ENCODE measurements at regions not wholly inside any gene's neighbourhood (a gene's known extent, or its start where the extent isn't known, plus 50 kb on each side); places are given as distances from the start of the nearest gene placed in this dataset.
"Not testable (repeated sequence)": the region's sequence is repeated elsewhere in the genome, so short reads cannot be mapped to it uniquely, and the experiment has no call there.

DNA sequence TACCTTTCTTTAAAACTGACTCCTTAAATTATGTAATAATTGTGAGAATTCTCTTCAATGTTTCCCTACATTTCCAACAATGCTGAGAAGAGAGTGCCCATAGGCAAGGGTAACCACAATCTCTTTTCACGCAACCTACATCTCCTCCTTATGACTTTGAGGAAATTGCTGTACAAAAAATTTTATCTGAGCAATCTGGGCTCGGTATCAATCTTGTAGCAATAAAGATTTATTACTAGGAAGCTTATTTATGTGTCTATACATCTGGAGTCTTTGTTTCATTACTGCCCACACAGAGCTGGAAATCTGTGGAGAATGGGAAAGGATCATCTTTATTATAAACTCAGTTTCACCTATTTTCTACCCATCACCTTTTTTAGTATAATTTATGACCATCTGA lies 913.8 kb upstream of the SORCS1 start:
- in situ Hi-C loops (cut with MboI; ENCODE audit: low sequenced_read_pairs): no loop called here

- in situ Hi-C loops (cut with MboI; ENCODE audit: low sequenced_read_pairs): no loop called here
Observed at GRCh38 chr10:108072466-108072865, 908.0 kb upstream of the SORCS1 start.

- in situ Hi-C loops (cut with MboI; ENCODE audit: low sequenced_read_pairs): no loop called here
Observed at GRCh38 chr10:108070789-108071188, 906.3 kb upstream of the SORCS1 start.

- in situ Hi-C loops (cut with MboI; ENCODE audit: low sequenced_read_pairs): no loop called here
Observed at GRCh38 chr10:108069096-108069495, 904.6 kb upstream of the SORCS1 start.

DNA sequence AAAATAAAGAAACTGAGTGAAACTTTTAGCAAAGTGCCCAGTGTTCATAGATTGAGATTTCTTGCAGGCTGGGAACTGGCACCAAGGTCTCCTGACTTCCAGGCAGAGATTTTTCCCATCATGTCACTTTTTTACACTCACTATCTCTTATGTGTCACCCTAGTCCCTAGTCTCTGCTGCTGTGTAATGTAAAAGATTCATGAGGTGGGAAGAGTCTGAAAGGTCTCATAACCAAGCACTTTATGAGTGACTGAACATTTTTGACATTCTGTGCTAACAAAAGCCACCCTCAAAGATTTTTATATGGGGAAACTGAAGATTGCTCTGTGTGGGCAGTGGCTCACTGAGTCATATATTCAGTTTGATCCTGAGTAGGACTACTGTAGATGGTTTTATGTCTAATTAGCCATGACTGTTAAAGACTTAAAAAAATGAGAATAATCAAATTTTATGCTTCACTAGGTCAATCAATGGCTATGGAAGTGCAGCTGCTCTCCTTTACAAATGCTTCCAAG lies 900.3 kb upstream of the SORCS1 start:
- in situ Hi-C loops (cut with MboI; ENCODE audit: low sequenced_read_pairs): no loop called here

DNA sequence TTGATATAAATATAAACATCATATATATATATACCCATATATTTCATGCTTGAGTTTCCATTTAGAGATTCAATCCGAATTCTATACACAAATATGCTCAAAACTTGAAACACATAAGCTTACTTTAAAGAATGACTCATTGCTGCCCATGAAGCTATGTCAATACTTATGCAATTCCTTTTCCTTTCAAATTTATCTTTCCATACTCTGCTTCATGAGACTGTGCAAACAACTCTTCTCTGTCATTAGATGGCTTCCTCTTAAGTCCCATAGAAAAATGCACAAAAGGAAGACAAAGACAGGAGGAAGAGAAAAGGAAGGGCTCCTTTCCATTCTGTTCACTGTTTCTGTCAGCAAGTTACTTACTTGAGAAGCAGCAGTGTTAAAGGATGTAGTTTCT lies 895.7 kb upstream of the SORCS1 start:
- in situ Hi-C loops (cut with MboI; ENCODE audit: low sequenced_read_pairs): no loop called here

GRCh38 chr10:108055506-108055905 lies 891.0 kb upstream of the SORCS1 start:
- in situ Hi-C loops (cut with MboI; ENCODE audit: low sequenced_read_pairs): no loop called here

GRCh38 chr10:108052981-108053380 lies 888.5 kb upstream of the SORCS1 start:
- in situ Hi-C loops (cut with MboI; ENCODE audit: low sequenced_read_pairs): no loop called here

GRCh38 chr10:108051218-108051617 lies 886.7 kb upstream of the SORCS1 start:
- in situ Hi-C loops (cut with MboI; ENCODE audit: low sequenced_read_pairs): no loop called here

GRCh38 chr10:108050626-108051025 lies 886.1 kb upstream of the SORCS1 start:
- in situ Hi-C loops (cut with MboI; ENCODE audit: low sequenced_read_pairs): no loop called here

DNA sequence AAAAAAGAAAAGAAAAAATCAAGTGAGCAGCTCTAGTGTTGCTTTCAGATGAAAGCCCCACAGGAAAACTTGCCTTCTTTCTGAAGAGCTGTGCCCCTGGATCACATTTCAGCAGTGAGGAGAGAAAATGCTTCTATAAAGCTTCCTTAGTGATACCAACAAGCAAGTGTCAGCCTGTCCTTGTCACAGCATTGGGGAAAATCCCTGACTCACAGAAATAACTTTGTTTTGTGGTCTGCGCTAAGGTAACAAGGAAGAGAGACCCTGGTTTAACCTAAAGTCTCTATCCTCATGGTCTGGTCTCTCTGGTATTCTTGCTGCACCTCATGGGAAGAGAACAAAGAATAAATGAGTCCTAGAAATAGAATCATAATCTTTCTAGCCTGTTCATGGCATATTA lies 885.2 kb upstream of the SORCS1 start:
- in situ Hi-C loops (cut with MboI; ENCODE audit: low sequenced_read_pairs): no loop called here

DNA sequence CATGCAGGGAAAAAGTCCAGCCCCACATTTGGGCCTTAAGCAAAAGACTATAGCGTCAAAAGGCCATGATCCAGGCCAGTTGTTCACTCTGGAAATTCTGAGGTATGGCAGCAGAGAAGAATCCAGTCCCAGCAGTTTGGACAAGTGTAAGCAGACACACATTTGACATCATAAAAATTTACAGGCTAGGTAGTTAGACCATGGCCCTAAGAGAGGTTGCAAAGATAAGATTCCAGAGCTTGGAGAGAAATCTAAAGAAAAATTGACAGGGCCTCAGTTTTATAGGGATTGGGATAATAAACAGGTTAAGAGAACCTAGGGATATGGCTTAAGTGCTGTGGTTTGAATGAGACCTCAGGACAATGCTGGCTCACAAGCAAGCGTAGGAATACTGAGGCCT lies 884.4 kb upstream of the SORCS1 start:
- in situ Hi-C loops (cut with MboI; ENCODE audit: low sequenced_read_pairs): no loop called here

- in situ Hi-C loops (cut with MboI; ENCODE audit: low sequenced_read_pairs): no loop called here
Observed at GRCh38 chr10:108039821-108040584, 875.5 kb upstream of the SORCS1 start.

- in situ Hi-C loops (cut with MboI; ENCODE audit: low sequenced_read_pairs): no loop called here
Observed at GRCh38 chr10:108037061-108037460, 872.6 kb upstream of the SORCS1 start.

GRCh38 chr10:108036265-108036664 lies 871.8 kb upstream of the SORCS1 start:
- in situ Hi-C loops (cut with MboI; ENCODE audit: low sequenced_read_pairs): no loop called here

- in situ Hi-C loops (cut with MboI; ENCODE audit: low sequenced_read_pairs): no loop called here
Observed at GRCh38 chr10:108034829-108035228, 870.3 kb upstream of the SORCS1 start.

DNA sequence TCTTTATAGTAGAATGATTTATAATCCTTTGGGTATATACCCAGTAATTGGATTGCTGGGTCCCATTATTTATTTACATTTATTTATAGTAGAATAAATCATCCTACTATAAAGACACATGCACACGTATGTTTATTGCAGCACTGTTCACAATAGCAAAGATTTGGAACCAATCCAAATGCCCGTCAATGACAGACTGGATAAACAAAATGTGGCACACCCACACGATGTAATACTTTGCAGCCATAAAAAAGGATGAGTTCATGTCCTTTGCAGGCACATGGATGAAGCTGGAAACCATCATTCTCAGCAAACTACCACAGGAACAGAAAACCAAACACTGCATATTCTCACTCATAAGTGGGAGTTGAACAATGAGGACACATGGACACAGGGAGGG lies 869.0 kb upstream of the SORCS1 start:
- in situ Hi-C loops (cut with MboI; ENCODE audit: low sequenced_read_pairs): not testable (repeated sequence)

DNA sequence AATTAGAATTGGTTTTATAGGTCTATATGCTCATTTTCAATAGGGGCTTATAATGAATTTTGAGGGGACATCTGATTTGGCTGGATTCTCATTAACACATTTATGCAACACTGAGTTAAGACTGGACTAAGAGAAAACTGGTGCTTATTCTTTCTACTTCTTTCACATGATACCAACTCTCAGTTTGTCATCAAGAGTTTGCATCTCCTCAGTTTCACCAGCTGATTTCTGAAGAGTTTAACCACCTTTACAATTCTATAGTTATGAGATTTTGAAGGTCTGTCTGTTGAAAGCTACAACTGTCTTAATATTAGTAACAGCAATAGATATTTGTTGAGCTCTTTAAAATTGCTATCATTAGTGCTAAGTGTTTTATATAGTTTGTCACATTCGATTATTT lies 867.0 kb upstream of the SORCS1 start:
- in situ Hi-C loops (cut with MboI; ENCODE audit: low sequenced_read_pairs): no loop called here

DNA sequence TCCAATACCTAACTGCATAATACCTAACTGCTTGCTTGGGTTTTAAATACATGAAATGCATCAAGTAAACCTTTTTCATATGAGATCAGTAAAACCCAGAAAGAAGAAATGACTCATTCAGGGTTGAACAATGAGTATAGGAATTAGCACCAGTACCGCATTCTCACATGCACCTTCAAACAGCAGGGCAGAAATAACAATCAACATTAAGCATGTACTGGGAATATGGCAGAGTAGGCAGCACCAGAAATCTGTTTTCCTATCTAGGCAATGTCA lies 850.3 kb upstream of the SORCS1 start:
- in situ Hi-C loops (cut with MboI; ENCODE audit: low sequenced_read_pairs): no loop called here

DNA sequence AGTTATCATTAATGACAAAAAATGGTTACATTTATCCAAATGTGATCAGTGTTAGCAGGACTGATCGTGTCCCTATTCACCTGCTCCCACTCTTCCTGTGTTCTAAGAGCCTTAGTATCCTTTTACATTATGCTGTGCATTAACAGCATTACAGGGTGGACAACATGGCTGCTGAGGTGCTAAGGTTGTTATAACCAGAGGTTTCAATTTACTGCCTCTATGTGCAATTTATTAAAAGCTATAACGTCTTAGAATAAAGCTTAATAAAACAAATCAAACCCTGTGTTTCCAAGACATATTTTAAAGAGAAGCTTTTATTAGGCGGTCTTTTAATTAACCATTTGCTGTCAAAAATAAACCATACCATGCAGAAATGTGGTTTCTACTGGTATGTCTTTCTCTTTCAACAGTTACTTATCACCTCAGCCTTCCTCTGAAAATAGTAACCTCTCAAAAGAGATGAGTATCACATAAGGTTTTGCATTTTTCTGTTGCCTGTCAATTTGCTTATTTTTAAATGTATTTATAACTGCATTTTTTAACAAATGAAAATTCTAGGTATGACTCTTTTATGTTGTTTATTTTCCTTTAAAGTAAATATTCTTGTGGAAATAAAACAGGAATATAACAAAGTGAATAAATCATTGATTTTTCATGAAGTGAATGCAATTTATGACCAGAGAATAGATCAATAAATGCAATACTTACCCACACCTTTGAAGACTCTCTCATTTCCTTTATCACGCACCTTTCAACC lies 849.8 kb upstream of the SORCS1 start:
- in situ Hi-C loops (cut with MboI; ENCODE audit: low sequenced_read_pairs): no loop called here

- in situ Hi-C loops (cut with MboI; ENCODE audit: low sequenced_read_pairs): no loop called here
Observed at GRCh38 chr10:108005627-108006026, 841.1 kb upstream of the SORCS1 start.

DNA sequence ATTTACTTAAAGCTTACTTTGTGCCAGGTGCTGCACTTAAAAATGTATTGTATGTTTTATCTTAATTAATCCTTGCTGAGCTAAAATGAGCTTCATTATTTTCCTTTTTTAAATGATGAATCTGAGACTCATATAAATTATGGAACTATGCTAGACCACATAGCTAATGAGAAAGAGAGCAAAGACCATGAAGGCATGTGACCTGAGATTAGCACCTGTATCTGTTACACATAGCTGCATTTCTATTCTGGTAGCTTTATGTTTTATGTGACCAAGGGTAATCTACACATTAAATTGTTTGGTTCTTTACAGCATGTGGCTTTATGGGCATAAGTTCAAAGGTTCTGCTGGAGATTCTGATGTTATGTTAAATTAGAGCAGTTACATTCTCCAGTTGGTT lies 839.1 kb upstream of the SORCS1 start:
- in situ Hi-C loops (cut with MboI; ENCODE audit: low sequenced_read_pairs): no loop called here
